VCaP (cell line): ENCODE measurements at regions not wholly inside any gene's neighbourhood (a gene's known extent, or its start where the extent isn't known, plus 50 kb on each side); places are given as distances from the start of the nearest gene placed in this dataset.

ENCODE experiments used
- H3K27ac ChIP-seq: fragments of 450-650 bp; 2 replicates; pipeline ENCODE4 v1.5.1; 2017
- TF ChIP-seq, protein P1 (sequence below): fragments of 450-650 bp; conservative IDR thresholded peaks from 2 replicates; pipeline ENCODE4 v1.5.1; 2017; ENCODE audit warnings: mild to moderate bottlenecking, moderate library complexity

DNA sequence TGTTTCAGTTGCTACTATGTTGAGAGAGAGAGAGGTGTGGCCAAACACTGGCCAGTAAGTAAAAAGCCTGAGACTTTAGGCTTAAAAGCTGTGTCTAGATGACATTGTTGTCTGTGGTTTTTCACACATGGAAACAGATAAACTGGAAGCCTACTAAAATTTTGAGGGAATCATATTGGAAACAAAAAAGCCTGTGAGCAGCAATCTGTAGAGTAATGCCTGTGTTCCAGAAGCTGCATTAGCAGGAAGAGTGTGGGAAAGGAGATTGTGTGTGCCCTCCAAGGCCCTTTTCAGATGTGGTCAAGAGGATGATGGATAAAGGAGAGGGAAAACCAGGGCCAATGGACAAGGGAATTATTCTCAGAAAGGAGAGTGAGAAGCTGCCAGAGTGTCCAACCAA lies 236.3 kb upstream of the SPRED2 start:
- no peak overlapping the region for H3K27ac ChIP-seq
- TF ChIP-seq, protein P1, sequence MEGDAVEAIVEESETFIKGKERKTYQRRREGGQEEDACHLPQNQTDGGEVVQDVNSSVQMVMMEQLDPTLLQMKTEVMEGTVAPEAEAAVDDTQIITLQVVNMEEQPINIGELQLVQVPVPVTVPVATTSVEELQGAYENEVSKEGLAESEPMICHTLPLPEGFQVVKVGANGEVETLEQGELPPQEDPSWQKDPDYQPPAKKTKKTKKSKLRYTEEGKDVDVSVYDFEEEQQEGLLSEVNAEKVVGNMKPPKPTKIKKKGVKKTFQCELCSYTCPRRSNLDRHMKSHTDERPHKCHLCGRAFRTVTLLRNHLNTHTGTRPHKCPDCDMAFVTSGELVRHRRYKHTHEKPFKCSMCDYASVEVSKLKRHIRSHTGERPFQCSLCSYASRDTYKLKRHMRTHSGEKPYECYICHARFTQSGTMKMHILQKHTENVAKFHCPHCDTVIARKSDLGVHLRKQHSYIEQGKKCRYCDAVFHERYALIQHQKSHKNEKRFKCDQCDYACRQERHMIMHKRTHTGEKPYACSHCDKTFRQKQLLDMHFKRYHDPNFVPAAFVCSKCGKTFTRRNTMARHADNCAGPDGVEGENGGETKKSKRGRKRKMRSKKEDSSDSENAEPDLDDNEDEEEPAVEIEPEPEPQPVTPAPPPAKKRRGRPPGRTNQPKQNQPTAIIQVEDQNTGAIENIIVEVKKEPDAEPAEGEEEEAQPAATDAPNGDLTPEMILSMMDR: no peak

DNA sequence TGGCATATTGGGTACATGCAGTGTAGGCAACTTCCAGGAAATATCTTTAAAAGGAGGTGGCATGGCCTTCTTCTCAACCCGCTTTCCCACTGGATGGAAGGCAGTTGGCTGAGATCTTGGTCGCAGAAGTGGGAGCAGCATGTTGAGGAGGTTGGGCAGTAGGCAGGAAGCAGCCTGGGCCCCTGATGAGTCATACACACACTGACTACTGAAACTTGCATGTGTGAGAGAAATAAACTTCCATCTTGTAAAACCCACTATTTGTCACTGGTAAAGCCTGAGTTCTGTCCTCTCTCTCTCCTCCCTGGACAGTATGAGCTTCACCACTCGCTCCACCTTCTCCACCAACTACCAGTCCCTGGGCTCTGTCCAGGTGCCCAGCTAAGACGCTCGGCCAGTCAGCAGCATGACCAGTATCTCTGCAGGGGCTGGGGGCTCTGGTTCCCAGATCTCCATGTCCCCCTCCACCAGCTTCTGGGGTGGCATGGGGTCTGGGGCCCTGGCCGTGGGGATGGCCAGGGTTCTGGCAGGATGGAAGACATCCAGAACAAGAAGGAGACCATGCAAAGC lies 233.8 kb upstream of the SPRED2 start:
- no peak overlapping the region for H3K27ac ChIP-seq
- TF ChIP-seq, protein P1: no peak

DNA sequence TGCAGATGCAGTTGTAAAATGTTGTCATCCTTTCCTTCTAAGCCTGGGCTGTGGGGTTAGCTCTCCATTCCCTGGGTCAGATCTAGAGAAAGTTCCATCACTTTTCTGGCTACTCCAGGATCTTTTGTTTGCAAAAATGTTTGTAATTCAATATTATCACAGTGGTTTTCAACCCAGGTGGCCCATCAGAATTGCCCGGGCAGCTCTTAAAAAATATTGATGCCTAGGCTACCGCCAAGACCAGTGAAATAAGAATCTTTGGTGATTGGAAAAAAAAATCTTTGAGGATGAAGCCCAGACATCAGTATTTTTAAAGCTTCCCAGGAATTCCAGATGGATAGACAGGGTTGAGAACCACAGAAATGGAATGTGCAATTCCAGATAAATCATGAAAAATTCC lies 232.5 kb upstream of the SPRED2 start:
- H3K27ac ChIP-seq: no peak overlapping the region
- TF ChIP-seq, protein P1: no peak

DNA sequence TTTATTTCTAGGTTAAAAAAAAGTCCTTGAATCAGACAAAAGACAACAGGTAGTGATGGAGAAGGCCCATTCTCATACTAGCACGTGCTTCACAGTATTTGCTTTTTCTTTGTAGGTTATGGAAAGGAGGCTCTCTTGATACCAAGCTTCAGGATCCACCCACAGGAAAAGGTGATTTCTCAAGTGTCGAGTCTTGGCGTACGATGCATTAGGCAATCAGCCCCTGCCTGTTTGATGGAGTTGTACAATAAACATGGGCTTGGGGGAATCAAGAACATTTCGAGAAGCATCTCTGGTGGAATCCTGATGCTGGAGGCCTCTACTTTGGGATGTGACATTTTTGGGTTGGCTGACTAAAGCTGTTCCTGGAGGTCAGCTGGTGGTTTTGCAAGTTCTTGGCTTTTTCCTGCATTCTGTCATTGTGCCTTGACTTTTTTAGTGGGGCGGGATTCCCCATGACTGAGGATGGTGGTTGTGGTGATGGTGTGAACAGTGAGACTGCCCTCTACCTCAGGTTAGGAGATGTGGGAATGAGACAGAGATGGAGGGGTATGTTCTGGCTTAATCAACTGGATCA lies 231.5 kb upstream of the SPRED2 start:
- TF ChIP-seq, protein P1: no peak
- no peak overlapping the region for H3K27ac ChIP-seq

DNA sequence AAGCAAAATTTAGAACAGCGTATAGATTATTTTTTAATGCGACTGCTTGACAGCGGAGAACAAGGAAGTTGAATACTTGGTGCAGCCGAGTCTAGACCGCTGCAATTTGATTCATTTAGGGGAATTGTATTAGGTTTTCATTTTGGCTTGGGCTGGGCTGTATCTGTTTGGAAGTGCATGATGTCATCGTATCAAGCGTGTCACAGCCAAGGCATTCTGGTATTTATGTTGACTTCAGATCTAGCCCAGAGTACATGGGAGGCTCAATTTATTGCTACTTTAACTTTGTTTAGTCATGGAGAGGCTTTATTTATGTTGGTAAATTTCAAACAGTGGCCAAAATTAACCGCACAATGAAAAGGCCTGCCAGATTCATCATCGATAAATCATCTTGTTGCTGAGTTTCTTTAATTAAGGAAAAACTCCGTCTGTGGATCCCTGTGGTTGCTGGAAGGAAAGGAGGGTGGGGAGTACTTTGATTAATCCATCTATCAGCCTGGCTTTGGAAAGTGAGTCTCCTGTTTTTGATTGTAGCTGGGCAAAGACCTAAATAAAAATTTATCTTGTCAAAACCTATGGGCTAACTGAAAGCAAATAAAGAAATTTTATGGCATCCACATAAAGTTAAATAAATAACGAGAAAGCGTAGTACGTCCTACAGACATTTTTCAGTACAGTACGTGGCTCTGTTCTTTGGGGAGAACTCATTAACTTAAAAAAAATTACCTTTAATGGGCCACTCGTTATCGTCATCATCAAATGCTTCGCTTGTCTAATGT lies 230.4 kb upstream of the SPRED2 start:
- TF ChIP-seq, protein P1: no peak
- no peak overlapping the region for H3K27ac ChIP-seq

DNA sequence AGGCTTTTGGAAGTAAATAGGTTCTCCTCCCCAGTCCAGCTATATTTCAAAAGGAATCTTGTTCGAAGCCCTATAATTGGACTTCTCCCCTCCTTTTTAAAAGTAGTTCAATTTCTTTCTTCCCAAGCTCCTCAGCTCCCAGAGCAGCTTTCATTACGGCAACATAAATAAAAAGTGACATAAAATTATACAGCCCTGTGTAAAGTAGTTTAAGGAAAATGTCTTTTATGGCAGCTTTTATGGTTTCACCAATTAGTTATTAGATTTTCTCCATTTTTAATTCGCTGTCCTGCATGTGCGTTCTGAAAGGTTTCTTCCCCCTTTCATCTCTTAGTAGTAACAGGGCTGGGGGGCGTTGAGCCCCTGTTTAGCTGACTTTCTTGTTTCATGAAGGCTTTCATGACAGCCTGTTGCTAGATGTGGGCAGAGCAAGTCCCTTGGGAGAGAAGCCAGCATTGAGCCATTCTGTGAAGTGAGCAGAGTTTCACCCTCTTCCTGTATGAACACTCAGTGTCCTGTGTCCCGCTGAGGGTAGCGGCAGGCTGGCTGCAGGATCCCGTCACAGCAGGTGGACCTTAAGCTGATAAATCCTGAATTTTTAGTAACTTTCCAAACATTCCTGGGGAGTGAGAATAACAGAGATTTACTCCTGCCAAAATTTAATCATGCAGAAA lies 229.7 kb upstream of the SPRED2 start:
- no peak overlapping the region for H3K27ac ChIP-seq
- TF ChIP-seq, protein P1: no peak

DNA sequence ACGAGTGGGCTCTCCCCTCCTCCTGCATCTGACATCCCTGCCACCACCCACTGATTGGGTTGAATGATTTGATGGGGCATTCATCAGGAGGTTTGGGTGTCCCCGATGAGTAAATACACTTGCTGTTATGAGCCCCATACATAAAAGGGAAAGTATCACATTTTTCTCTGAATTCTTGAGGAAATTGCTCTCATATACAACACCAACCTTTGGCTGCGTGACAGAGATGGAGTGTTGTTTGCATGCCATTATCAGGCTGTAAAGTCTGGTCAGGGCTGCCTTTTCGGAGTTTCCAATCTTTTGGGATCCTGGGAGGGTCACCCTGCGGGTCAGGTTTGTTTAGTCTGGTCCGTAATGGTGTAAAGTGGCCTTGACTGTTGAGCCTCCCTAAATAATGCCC lies 227.9 kb upstream of the SPRED2 start:
- H3K27ac ChIP-seq: no peak overlapping the region
- TF ChIP-seq, protein P1: no peak
